ENCODE measurements at regions not wholly inside any gene's neighbourhood (a gene's known extent, or its start where the extent isn't known, plus 50 kb on each side); places are given as distances from the start of the nearest gene placed in this dataset.

DNA sequence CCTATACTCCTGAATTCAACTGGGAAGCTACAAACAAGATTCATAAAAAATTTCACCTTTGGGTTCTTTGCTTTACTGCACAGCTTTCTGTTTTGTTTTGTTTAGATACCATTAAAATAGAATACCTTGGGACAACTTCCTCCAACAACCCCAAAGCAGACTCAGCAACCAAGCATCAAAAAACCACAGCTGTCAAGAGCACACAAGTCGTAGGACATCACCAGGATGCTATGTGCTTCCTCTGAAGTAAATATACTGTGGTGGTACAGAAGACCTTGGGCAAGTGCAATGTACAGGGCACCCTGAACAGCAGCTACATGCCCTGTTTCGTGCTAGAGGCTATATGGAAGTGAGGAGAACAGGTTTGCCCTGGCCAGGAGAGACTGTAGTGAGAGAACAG is 359.3 kb downstream of the BCL11B start:
- TF ChIP-seq CTCF (IDR thresholded peaks at IDR 0.05; ENCODE audit: extremely low read depth in 1 of 2, insufficient read depth in 1 of 2, low read depth in 1 of 2, low read length in 2 of 2) (no peak), POLR2AphosphoS5 (IDR thresholded peaks at IDR 0.05; ENCODE audit: insufficient read depth, low read depth, low read length) (no peak), MYC (IDR thresholded peaks at IDR 0.05; ENCODE audit: low read depth, low read length) (no peak), POLR2A (IDR thresholded peaks at IDR 0.05; ENCODE audit: low read depth, low read length) (no peak), EZH2 (IDR thresholded peaks at IDR 0.05; ENCODE audit: borderline replicate concordance, low read depth, low read length, severe bottlenecking) (no peak)
